HEK293 (cell line): ENCODE measurements at regions not wholly inside any gene's neighbourhood (a gene's known extent, or its start where the extent isn't known, plus 50 kb on each side); places are given as distances from the start of the nearest gene placed in this dataset.

ENCODE experiments used
- CTCF ChIA-PET: fragments of 350-600 bp; formaldehyde crosslinking; extraction: SDS; loops from one replicate; lab custom pipeline; 2021; ENCODE audit warnings: antibody characterized with exemption; lab: Yijun Ruan, JAX
- POLR2A ChIA-PET: fragments of 300-600 bp; formaldehyde crosslinking; extraction: SDS; loops from one replicate; lab custom pipeline; 2020; ENCODE audit warnings: antibody characterized with exemption, inconsistent platforms; lab: Yijun Ruan, JAX
- H3K27ac ChIP-seq: fragments of 200-500 bp; sonication (Bioruptor generic); 2 replicates; pipeline ENCODE4 v1.5.1; 2014; ENCODE audit warnings: low read depth, low read length, control low read depth, inconsistent platforms; ENCODE audit errors: extremely low read depth
- H3K36me3 ChIP-seq, 2 experiments: fragments of 200-500 bp in 1 of 2; sonication (Bioruptor generic) in 1 of 2; 1 replicate in 1 of 2; 2 replicates in 1 of 2; pipeline ENCODE4 v1.5.1; 2014 to 2017; ENCODE audit warnings: inconsistent platforms in 2 of 2, low read length in 2 of 2; ENCODE audit not compliant: control insufficient read depth in 2 of 2, insufficient read depth in 1 of 2
- H3K4me1 ChIP-seq: fragments of 200-500 bp; sonication (Bioruptor generic); 2 replicates; pipeline ENCODE4 v1.5.1; 2014; ENCODE audit warnings: mild to moderate bottlenecking, low read length, inconsistent platforms; ENCODE audit not compliant: control insufficient read depth, insufficient read depth
- H3K4me3 ChIP-seq: 2 replicates; pipeline ENCODE4 v1.5.1; 2011; ENCODE audit warnings: low read depth, mild to moderate bottlenecking, control low read depth, low read length, moderate library complexity
- H3K9me3 ChIP-seq: fragments of 200-500 bp; sonication (Bioruptor generic); 2 replicates; pipeline ENCODE4 v1.5.1; 2014; ENCODE audit warnings: low read depth, low read length, inconsistent platforms; ENCODE audit not compliant: control insufficient read depth, insufficient read depth
- AEBP2 ChIP-seq: fragments of 450-650 bp; formaldehyde crosslinking; IDR thresholded peaks from 2 replicates; pipeline ENCODE4 v1.5.1; 2016; ENCODE audit warnings: missing biosample characterization, missing genetic modification characterization, borderline replicate concordance
- BCL6B ChIP-seq: fragments of 450-650 bp; formaldehyde crosslinking; IDR thresholded peaks from 2 replicates; pipeline ENCODE4 v1.5.1; 2017; ENCODE audit warnings: missing biosample characterization, missing genetic modification characterization
- FEZF1 ChIP-seq: fragments of 450-650 bp; formaldehyde crosslinking; IDR thresholded peaks from 2 replicates; pipeline ENCODE4 v1.5.1; 2016; ENCODE audit warnings: missing biosample characterization, missing genetic modification characterization
- GFI1B ChIP-seq: fragments of 450-650 bp; formaldehyde crosslinking; IDR thresholded peaks from 2 replicates; pipeline ENCODE4 v1.5.1; 2016; ENCODE audit warnings: missing biosample characterization, missing genetic modification characterization
- KLF10 ChIP-seq: fragments of 450-650 bp; IDR thresholded peaks from 2 replicates; pipeline ENCODE4 v1.5.1; 2018; ENCODE audit warnings: missing biosample characterization, mild to moderate bottlenecking, missing genetic modification characterization
- KLF16 ChIP-seq: fragments of 450-650 bp; formaldehyde crosslinking; IDR thresholded peaks from 2 replicates; pipeline ENCODE4 v1.5.1; 2017; ENCODE audit warnings: missing biosample characterization, missing genetic modification characterization
- KLF8 ChIP-seq: fragments of 450-650 bp; formaldehyde crosslinking; IDR thresholded peaks from 2 replicates; pipeline ENCODE4 v1.5.1; 2016; ENCODE audit warnings: missing biosample characterization, missing genetic modification characterization
- PRDM10 ChIP-seq: fragments of 450-650 bp; formaldehyde crosslinking; IDR thresholded peaks from 2 replicates; pipeline ENCODE4 v1.5.1; 2016; ENCODE audit warnings: missing biosample characterization, missing genetic modification characterization
- TRIM28 ChIP-seq: IDR thresholded peaks from 2 replicates; pipeline ENCODE4 v1.6.1; 2011; ENCODE audit warnings: low read length, control low read depth, borderline replicate concordance
- ZBTB1 ChIP-seq: fragments of 450-650 bp; formaldehyde crosslinking; IDR thresholded peaks from 2 replicates; pipeline ENCODE4 v1.5.1; 2016; ENCODE audit warnings: missing biosample characterization, missing genetic modification characterization
- ZFP69B ChIP-seq: fragments of 450-650 bp; formaldehyde crosslinking; IDR thresholded peaks from 2 replicates; pipeline ENCODE4 v1.5.1; 2016; ENCODE audit warnings: missing biosample characterization, missing genetic modification characterization
- ZNF133 ChIP-seq: fragments of 450-650 bp; formaldehyde crosslinking; IDR thresholded peaks from 2 replicates; pipeline ENCODE4 v1.5.1; 2016; ENCODE audit warnings: missing biosample characterization, missing genetic modification characterization
- ZNF138 ChIP-seq: fragments of 450-650 bp; formaldehyde crosslinking; IDR thresholded peaks from 2 replicates; pipeline ENCODE4 v1.5.1; 2016; ENCODE audit warnings: missing biosample characterization, missing genetic modification characterization, borderline replicate concordance
- ZNF239 ChIP-seq: fragments of 450-650 bp; formaldehyde crosslinking; IDR thresholded peaks from 2 replicates; pipeline ENCODE4 v1.5.1; 2016; ENCODE audit warnings: missing biosample characterization, missing genetic modification characterization
- ZNF292 ChIP-seq: fragments of 450-650 bp; formaldehyde crosslinking; IDR thresholded peaks from 2 replicates; pipeline ENCODE4 v1.5.1; 2016; ENCODE audit warnings: low read depth, missing biosample characterization, missing genetic modification characterization, borderline replicate concordance
- ZNF335 ChIP-seq: fragments of 450-650 bp; formaldehyde crosslinking; conservative IDR thresholded peaks from 2 replicates; pipeline ENCODE4 v1.5.1; 2016; ENCODE audit warnings: missing biosample characterization, missing genetic modification characterization
- ZNF354C ChIP-seq: fragments of 450-650 bp; formaldehyde crosslinking; IDR thresholded peaks from 2 replicates; pipeline ENCODE4 v1.5.1; 2016; ENCODE audit warnings: missing biosample characterization, missing genetic modification characterization, low read depth, borderline replicate concordance
- ZNF391 ChIP-seq: fragments of 450-650 bp; formaldehyde crosslinking; IDR thresholded peaks from 2 replicates; pipeline ENCODE4 v1.5.1; 2016; ENCODE audit warnings: low read depth, missing biosample characterization, missing genetic modification characterization, borderline replicate concordance
- ZNF510 ChIP-seq: fragments of 450-650 bp; formaldehyde crosslinking; IDR thresholded peaks from 2 replicates; pipeline ENCODE4 v1.5.1; 2018; ENCODE audit warnings: mild to moderate bottlenecking, missing genetic modification characterization, missing biosample characterization; ENCODE audit not compliant: insufficient replicate concordance
- ZNF518A ChIP-seq: fragments of 450-650 bp; formaldehyde crosslinking; conservative IDR thresholded peaks from 2 replicates; pipeline ENCODE4 v1.5.1; 2016; ENCODE audit warnings: low read depth, missing biosample characterization, missing genetic modification characterization
- ZNF558 ChIP-seq: fragments of 450-650 bp; formaldehyde crosslinking; IDR thresholded peaks from 2 replicates; pipeline ENCODE4 v1.5.1; 2016; ENCODE audit warnings: missing biosample characterization, missing genetic modification characterization
- ZNF561 ChIP-seq: fragments of 450-650 bp; IDR thresholded peaks from 2 replicates; pipeline ENCODE4 v1.5.1; 2018; ENCODE audit warnings: missing biosample characterization, missing genetic modification characterization, borderline replicate concordance
- ZNF645 ChIP-seq: fragments of 450-650 bp; formaldehyde crosslinking; IDR thresholded peaks from 2 replicates; pipeline ENCODE4; 2016; ENCODE audit warnings: missing biosample characterization, missing genetic modification characterization
- ZNF660 ChIP-seq: fragments of 450-650 bp; IDR thresholded peaks from 2 replicates; pipeline ENCODE4 v1.5.1; 2018; ENCODE audit warnings: missing biosample characterization, mild to moderate bottlenecking, missing genetic modification characterization

GRCh38 chr4:123748806-123749205, 352.2 kb downstream of the SPRY1 start:
- Histone ChIP-seq H3K36me3 (no peaks in the 10 kb centered on the region), H3K4me1 (no peaks in the 10 kb centered on the region; the same call in 1 of the 2 replicates), H3K9me3 (no peaks in the 10 kb centered on the region), H3K4me3 (no peak overlapping the region), H3K27ac (no peak overlapping the region)
- TF ChIP-seq ZNF292 (tag by site-specific recombination) = no peak
- TF ChIP-seq GFI1B = no peak
- no peak for TF ChIP-seq ZNF133
- TF ChIP-seq KLF10 (tag by site-specific recombination) = no peak
- no peak for TF ChIP-seq ZNF561 (tag by site-specific recombination)
- no peak for TF ChIP-seq ZNF391 (tag by site-specific recombination)
- no peak for TF ChIP-seq ZFP69B (tag by site-specific recombination)
- TF ChIP-seq ZBTB1 (tag by site-specific recombination) = no peak
- TF ChIP-seq ZNF138 (tag by site-specific recombination) = no peak
- TF ChIP-seq KLF16 (tag by site-specific recombination) = no peak
- no peak for TF ChIP-seq AEBP2 (tag by site-specific recombination)
- TF ChIP-seq ZNF645 = no peak
- TF ChIP-seq ZNF660 = no peak
- TF ChIP-seq BCL6B = no peak
- no peak for TF ChIP-seq PRDM10 (tag by site-specific recombination)
- TF ChIP-seq ZNF510 (tag by site-specific recombination) = no peak
- ChIA-PET POLR2A (no interaction called here), CTCF (interaction anchor here (0.7 to 1.1 kb wide), 2 partner anchors 24 to 215 kb away, joined by 3 read pairs; no protein-coding TSS in a partner anchor)

GRCh38 chr4:123749383-123749782, 352.8 kb downstream of the SPRY1 start:
- POLR2A ChIA-PET = no interaction called here
- Histone ChIP-seq H3K27ac (no peak overlapping the region), H3K36me3 (no peaks in the 10 kb centered on the region)
- TF ChIP-seq ZNF518A (tag by site-specific recombination) = no peak
- TF ChIP-seq ZNF558 (tag by site-specific recombination) = no peak
- TF ChIP-seq ZNF239 (tag by site-specific recombination) = no peak
- TF ChIP-seq FEZF1 (tag by site-specific recombination) = no peak
- no peak for TF ChIP-seq ZNF354C (tag by site-specific recombination)
- no peak for TF ChIP-seq TRIM28
- no peak for TF ChIP-seq ZNF335 (tag by site-specific recombination)
- no peak for TF ChIP-seq KLF8 (tag by site-specific recombination)
- TF ChIP-seq, all 188 proteins: peak for 0
- H3K4me1 ChIP-seq = no peaks in the 10 kb centered on the region; the same call in 1 of the 2 replicates
- no peak overlapping the region for H3K4me3 ChIP-seq
- H3K9me3 ChIP-seq = no peaks in the 10 kb centered on the region
- CTCF ChIA-PET = interaction anchor here (0.6 to 0.7 kb wide), 2 partner anchors 214 to 411 kb away, joined by 3 read pairs; no protein-coding TSS in a partner anchor
